ENCODE measurements at regions not wholly inside any gene's neighbourhood (a gene's known extent, or its start where the extent isn't known, plus 50 kb on each side); places are given as distances from the start of the nearest gene placed in this dataset.

DNA sequence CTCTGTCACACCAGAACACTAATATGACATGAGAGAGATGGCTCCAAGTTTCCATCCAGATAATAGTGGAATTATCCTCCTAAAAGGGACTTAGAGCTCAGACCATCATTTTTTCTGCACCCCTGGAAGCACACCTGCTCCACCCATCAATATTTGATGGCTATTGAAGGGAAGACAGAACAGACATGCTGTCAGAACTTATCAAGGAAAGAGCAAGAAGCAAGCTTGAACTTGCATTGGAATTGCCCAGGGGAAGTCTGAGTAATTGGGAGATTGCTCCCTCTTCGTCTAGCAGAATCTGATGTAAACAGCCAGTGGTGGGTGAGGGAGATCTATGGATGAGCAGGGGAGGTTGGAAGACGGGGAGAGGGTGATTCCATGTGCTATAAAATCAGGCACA, 874.4 kb upstream of the TENM4 start:
- Histone ChIP-seq H3K4me1 (ENCODE audit: control insufficient read depth in 3 of 3, insufficient read depth in 3 of 3, low read length in 3 of 3) (no peaks in the 10 kb centered on the region), H3K36me3 (ENCODE audit: control insufficient read depth in 3 of 3, insufficient read depth in 3 of 3, low read length in 3 of 3) (no peaks in the 10 kb centered on the region), H3K27ac (ENCODE audit: low read depth, low read length) (no peak overlapping the region), H3K9me3 (ENCODE audit: control insufficient read depth in 3 of 3, low read length in 3 of 3) (no peaks in the 10 kb centered on the region), H3K4me3 (ENCODE audit: low read length in 3 of 3) (no peak overlapping the region), H3K27me3 (ENCODE audit: control insufficient read depth in 3 of 3, insufficient read depth in 3 of 3, low read length in 3 of 3) (no peaks in the 10 kb centered on the region), H3K9ac (ENCODE audit: low read depth in 1 of 3, low read length in 3 of 3) (no peak overlapping the region)

GRCh38 chr11:80309301-80309700, 868.5 kb upstream of the TENM4 start:
- H3K27me3 ChIP-seq (ENCODE audit: control insufficient read depth in 3 of 3, insufficient read depth in 3 of 3, low read length in 3 of 3) = no peaks in the 10 kb centered on the region
- H3K36me3 ChIP-seq (ENCODE audit: control insufficient read depth in 3 of 3, insufficient read depth in 3 of 3, low read length in 3 of 3) = no peaks in the 10 kb centered on the region
- H3K4me1 ChIP-seq (ENCODE audit: control insufficient read depth in 3 of 3, insufficient read depth in 3 of 3, low read length in 3 of 3) = no peaks in the 10 kb centered on the region
- H3K27ac ChIP-seq (ENCODE audit: low read depth, low read length) = no peak overlapping the region
- no peak overlapping the region for H3K4me3 ChIP-seq (ENCODE audit: low read length in 3 of 3)
- H3K9me3 ChIP-seq (ENCODE audit: control insufficient read depth in 3 of 3, low read length in 3 of 3) = no peaks in the 10 kb centered on the region
- H3K9ac ChIP-seq (ENCODE audit: low read depth in 1 of 3, low read length in 3 of 3) = no peak overlapping the region

DNA sequence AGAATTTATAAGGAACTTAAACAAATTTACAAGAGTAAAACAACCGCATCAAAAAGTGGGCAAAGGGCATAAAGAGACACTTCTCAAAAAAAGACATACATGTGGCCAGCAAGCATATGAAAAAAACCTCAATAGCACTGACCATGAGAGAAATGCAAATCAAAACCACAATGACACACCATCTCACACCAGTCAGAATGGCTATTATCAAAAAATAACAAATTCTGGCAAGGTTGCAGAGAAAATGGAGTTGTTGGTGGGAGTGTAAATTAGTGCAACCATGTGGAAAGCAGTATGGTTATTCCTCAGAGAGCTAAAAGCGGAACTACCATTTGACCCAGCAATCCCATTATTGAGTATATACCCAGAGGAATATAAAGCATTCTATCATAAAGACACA, 866.8 kb upstream of the TENM4 start:
- no peak overlapping the region for H3K27ac ChIP-seq (ENCODE audit: low read depth, low read length)
- no peaks in the 10 kb centered on the region for H3K27me3 ChIP-seq (ENCODE audit: control insufficient read depth in 3 of 3, insufficient read depth in 3 of 3, low read length in 3 of 3)
- no peak overlapping the region for H3K9ac ChIP-seq (ENCODE audit: low read depth in 1 of 3, low read length in 3 of 3)
- no peaks in the 10 kb centered on the region for H3K4me1 ChIP-seq (ENCODE audit: control insufficient read depth in 3 of 3, insufficient read depth in 3 of 3, low read length in 3 of 3)
- H3K9me3 ChIP-seq (ENCODE audit: control insufficient read depth in 3 of 3, low read length in 3 of 3) = no peaks in the 10 kb centered on the region
- H3K4me3 ChIP-seq (ENCODE audit: low read length in 3 of 3) = no peak overlapping the region
- no peaks in the 10 kb centered on the region for H3K36me3 ChIP-seq (ENCODE audit: control insufficient read depth in 3 of 3, insufficient read depth in 3 of 3, low read length in 3 of 3)

DNA sequence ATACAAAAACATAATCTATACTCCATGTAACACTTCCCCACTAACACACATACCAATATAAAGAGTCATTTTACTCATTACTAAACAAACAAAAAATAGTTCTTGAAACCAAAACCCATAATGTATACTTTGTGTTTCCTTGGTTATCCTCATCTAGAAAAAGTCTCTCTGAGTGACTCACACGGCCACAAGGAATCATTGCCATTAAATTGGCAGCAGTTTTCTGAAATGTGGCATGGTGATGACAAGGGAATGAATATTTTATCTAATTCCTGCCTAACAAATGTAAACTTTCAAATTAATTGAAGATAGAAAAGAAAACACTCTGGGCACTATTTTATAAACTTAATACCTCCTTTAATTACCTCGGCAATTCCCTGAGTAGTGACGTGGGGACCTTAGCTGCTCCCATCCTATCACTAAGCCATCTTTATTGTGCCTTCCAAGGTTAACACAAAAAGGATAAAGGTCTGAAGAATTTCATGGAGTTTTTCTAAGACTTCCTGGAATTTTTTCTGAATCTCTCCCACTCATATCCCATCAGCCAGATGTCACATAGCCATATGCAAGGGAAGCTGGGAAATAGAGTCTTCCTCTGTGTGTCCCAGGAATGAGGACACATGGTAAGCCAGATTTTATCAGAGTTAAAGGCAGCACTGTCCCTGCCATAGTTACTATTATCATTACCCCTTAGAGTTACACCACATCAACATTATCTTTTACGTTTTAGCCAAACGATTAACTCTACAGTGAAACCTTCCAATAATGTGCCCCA, 857.2 kb upstream of the TENM4 start:
- Histone ChIP-seq H3K36me3 (ENCODE audit: control insufficient read depth in 3 of 3, insufficient read depth in 3 of 3, low read length in 3 of 3) (no peaks in the 10 kb centered on the region), H3K9me3 (ENCODE audit: control insufficient read depth in 3 of 3, low read length in 3 of 3) (no peaks in the 10 kb centered on the region), H3K27me3 (ENCODE audit: control insufficient read depth in 3 of 3, insufficient read depth in 3 of 3, low read length in 3 of 3) (no peaks in the 10 kb centered on the region), H3K4me3 (ENCODE audit: low read length in 3 of 3) (no peak overlapping the region), H3K27ac (ENCODE audit: low read depth, low read length) (no peak overlapping the region), H3K4me1 (ENCODE audit: control insufficient read depth in 3 of 3, insufficient read depth in 3 of 3, low read length in 3 of 3) (no peaks in the 10 kb centered on the region), H3K9ac (ENCODE audit: low read depth in 1 of 3, low read length in 3 of 3) (no peak overlapping the region)

DNA sequence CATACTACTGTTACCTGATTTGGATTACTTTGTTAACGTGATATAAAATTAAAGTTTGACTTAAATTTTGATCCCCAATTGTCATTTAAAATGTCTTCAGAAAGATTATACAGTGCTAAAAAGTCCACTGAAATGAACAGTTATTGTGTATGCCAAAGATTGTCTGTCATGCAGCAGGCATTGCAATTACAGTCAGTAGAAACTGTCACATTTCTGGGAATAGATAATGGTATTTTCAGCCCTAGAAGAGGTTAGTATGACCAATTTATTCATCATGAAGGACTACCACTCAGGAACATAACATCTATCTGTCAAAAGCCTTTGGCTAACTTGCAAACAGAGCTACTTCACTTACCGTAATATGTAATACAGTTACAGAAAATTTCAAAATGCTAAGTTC, 852.5 kb upstream of the TENM4 start:
- no peaks in the 10 kb centered on the region for H3K4me1 ChIP-seq (ENCODE audit: control insufficient read depth in 3 of 3, insufficient read depth in 3 of 3, low read length in 3 of 3)
- H3K9me3 ChIP-seq (ENCODE audit: control insufficient read depth in 3 of 3, low read length in 3 of 3) = no peaks in the 10 kb centered on the region
- no peaks in the 10 kb centered on the region for H3K36me3 ChIP-seq (ENCODE audit: control insufficient read depth in 3 of 3, insufficient read depth in 3 of 3, low read length in 3 of 3)
- H3K4me3 ChIP-seq (ENCODE audit: low read length in 3 of 3) = no peak overlapping the region
- no peaks in the 10 kb centered on the region for H3K27me3 ChIP-seq (ENCODE audit: control insufficient read depth in 3 of 3, insufficient read depth in 3 of 3, low read length in 3 of 3)
- H3K9ac ChIP-seq (ENCODE audit: low read depth in 1 of 3, low read length in 3 of 3) = no peak overlapping the region
- H3K27ac ChIP-seq (ENCODE audit: low read depth, low read length) = no peak overlapping the region

GRCh38 chr11:80284946-80285785, 844.3 kb upstream of the TENM4 start:
- Histone ChIP-seq H3K27ac (ENCODE audit: low read depth, low read length) (no peak overlapping the region), H3K36me3 (ENCODE audit: control insufficient read depth in 3 of 3, insufficient read depth in 3 of 3, low read length in 3 of 3) (no peaks in the 10 kb centered on the region), H3K27me3 (ENCODE audit: control insufficient read depth in 3 of 3, insufficient read depth in 3 of 3, low read length in 3 of 3) (no peaks in the 10 kb centered on the region), H3K9me3 (ENCODE audit: control insufficient read depth in 3 of 3, low read length in 3 of 3) (no peaks in the 10 kb centered on the region), H3K4me3 (ENCODE audit: low read length in 3 of 3) (no peak overlapping the region), H3K4me1 (ENCODE audit: control insufficient read depth in 3 of 3, insufficient read depth in 3 of 3, low read length in 3 of 3) (no peaks in the 10 kb centered on the region), H3K9ac (ENCODE audit: low read depth in 1 of 3, low read length in 3 of 3) (no peak overlapping the region)

DNA sequence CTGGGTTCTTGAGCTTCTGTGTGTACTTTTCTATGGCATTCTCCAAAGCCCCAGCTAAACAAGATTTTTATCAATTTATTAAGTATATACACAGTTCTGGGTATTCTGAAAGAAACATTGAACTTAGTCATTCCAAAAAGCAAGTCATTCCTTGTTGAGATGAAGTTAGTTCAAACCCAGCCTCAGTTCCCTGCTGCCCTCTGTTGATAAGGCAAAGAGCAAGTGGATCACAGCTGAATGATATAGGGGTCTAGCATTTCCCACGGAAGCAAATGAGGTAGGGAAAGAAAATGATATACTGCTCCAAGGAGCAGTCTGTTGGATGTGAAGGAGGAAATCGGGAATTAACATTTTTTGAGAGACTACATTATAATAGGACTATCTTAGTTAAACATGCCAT, 841.8 kb upstream of the TENM4 start:
- no peaks in the 10 kb centered on the region for H3K27me3 ChIP-seq (ENCODE audit: control insufficient read depth in 3 of 3, insufficient read depth in 3 of 3, low read length in 3 of 3)
- H3K4me1 ChIP-seq (ENCODE audit: control insufficient read depth in 3 of 3, insufficient read depth in 3 of 3, low read length in 3 of 3) = no peaks in the 10 kb centered on the region
- H3K36me3 ChIP-seq (ENCODE audit: control insufficient read depth in 3 of 3, insufficient read depth in 3 of 3, low read length in 3 of 3) = no peaks in the 10 kb centered on the region
- no peak overlapping the region for H3K4me3 ChIP-seq (ENCODE audit: low read length in 3 of 3)
- no peak overlapping the region for H3K9ac ChIP-seq (ENCODE audit: low read depth in 1 of 3, low read length in 3 of 3)
- no peak overlapping the region for H3K27ac ChIP-seq (ENCODE audit: low read depth, low read length)
- H3K9me3 ChIP-seq (ENCODE audit: control insufficient read depth in 3 of 3, low read length in 3 of 3) = no peaks in the 10 kb centered on the region

DNA sequence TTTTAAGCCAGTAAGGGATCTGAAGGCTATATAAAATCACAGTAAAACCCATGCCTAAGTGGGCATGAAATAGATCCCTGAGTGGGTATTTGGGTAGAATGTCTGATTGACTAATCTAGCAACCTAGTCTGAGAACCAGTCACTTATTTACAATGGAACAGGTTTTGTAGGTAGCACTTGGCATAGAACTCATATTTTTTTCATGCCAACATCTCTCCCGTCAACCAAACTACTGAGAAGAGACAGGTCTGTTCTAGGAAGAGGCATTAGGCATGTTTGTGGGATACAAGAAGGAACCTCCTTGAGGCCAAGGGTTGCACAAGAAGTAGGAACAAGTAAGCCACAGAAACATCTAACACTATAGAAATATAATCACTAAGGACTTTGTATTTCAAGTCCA, 840.4 kb upstream of the TENM4 start:
- Histone ChIP-seq H3K4me1 (ENCODE audit: control insufficient read depth in 3 of 3, insufficient read depth in 3 of 3, low read length in 3 of 3) (no peaks in the 10 kb centered on the region), H3K36me3 (ENCODE audit: control insufficient read depth in 3 of 3, insufficient read depth in 3 of 3, low read length in 3 of 3) (no peaks in the 10 kb centered on the region), H3K4me3 (ENCODE audit: low read length in 3 of 3) (no peak overlapping the region), H3K27ac (ENCODE audit: low read depth, low read length) (no peak overlapping the region), H3K9me3 (ENCODE audit: control insufficient read depth in 3 of 3, low read length in 3 of 3) (no peaks in the 10 kb centered on the region), H3K9ac (ENCODE audit: low read depth in 1 of 3, low read length in 3 of 3) (no peak overlapping the region), H3K27me3 (ENCODE audit: control insufficient read depth in 3 of 3, insufficient read depth in 3 of 3, low read length in 3 of 3) (no peaks in the 10 kb centered on the region)

DNA sequence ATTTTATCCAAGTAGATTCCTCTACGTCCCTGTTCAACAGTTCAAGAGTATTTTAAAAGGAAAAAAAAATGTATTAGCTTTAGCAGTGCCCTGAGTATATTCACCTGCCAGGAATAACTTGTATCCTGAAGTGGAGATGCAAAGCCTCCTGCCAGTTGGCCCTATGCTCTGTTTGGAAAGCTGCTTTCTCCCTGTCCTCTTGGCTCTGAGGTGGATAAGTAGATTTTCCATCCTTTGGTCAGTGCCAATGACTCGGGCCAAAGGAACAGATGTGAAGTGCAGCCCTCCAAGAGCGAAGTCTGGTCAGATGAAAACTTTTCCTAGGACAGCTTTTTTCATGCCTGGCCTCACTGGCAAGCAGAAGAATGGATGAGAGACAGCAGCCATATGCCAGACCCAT, 839.9 kb upstream of the TENM4 start:
- Histone ChIP-seq H3K27ac (ENCODE audit: low read depth, low read length) (no peak overlapping the region), H3K27me3 (ENCODE audit: control insufficient read depth in 3 of 3, insufficient read depth in 3 of 3, low read length in 3 of 3) (no peaks in the 10 kb centered on the region), H3K4me3 (ENCODE audit: low read length in 3 of 3) (no peak overlapping the region), H3K4me1 (ENCODE audit: control insufficient read depth in 3 of 3, insufficient read depth in 3 of 3, low read length in 3 of 3) (no peaks in the 10 kb centered on the region), H3K36me3 (ENCODE audit: control insufficient read depth in 3 of 3, insufficient read depth in 3 of 3, low read length in 3 of 3) (no peaks in the 10 kb centered on the region), H3K9me3 (ENCODE audit: control insufficient read depth in 3 of 3, low read length in 3 of 3) (no peaks in the 10 kb centered on the region), H3K9ac (ENCODE audit: low read depth in 1 of 3, low read length in 3 of 3) (no peak overlapping the region)

DNA sequence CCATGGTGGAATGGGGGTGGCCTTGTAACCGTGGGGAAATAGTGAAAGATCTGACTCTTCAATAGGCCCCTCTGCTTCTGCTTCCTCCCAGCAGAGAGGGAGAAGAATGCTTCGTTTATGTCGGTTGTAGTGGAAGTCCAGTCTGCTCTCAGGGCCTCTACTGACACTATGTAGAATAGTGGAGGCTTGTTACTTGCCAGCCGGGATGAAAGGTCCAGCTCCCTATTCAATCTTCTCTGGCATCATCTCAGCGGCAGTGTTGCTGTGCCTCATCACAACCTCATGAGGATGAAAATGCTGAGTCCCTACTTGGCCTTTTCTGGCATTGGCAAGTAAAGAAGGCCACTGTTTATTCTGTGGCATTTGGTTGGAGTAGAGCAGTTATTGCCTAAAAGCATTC, 820.9 kb upstream of the TENM4 start:
- H3K4me1 ChIP-seq (ENCODE audit: control insufficient read depth in 3 of 3, insufficient read depth in 3 of 3, low read length in 3 of 3) = no peaks in the 10 kb centered on the region
- no peak overlapping the region for H3K27ac ChIP-seq (ENCODE audit: low read depth, low read length)
- H3K4me3 ChIP-seq (ENCODE audit: low read length in 3 of 3) = no peak overlapping the region
- no peaks in the 10 kb centered on the region for H3K27me3 ChIP-seq (ENCODE audit: control insufficient read depth in 3 of 3, insufficient read depth in 3 of 3, low read length in 3 of 3)
- H3K36me3 ChIP-seq (ENCODE audit: control insufficient read depth in 3 of 3, insufficient read depth in 3 of 3, low read length in 3 of 3) = no peaks in the 10 kb centered on the region
- no peak overlapping the region for H3K9ac ChIP-seq (ENCODE audit: low read depth in 1 of 3, low read length in 3 of 3)
- H3K9me3 ChIP-seq (ENCODE audit: control insufficient read depth in 3 of 3, low read length in 3 of 3) = no peaks in the 10 kb centered on the region
